Lower lobe of right lung (tissue), 2 donors: ENCODE measurements at regions not wholly inside any gene's neighbourhood (a gene's known extent, or its start where the extent isn't known, plus 50 kb on each side); places are given as distances from the start of the nearest gene placed in this dataset.

Experiments
- ATAC-seq, 2 donors: fragments of 200-7000 bp; cut with Tn5 transposase; one replicate each; pipeline ENCODE4 v1.9.1; 2020 to 2022; ENCODE audit warnings: mild to moderate bottlenecking in 2 of 2, moderate library complexity in 2 of 2
- DNase-seq: peaks from one replicate; pipeline ENCODE4 v3.0.0-alpha.2; 2020
- H3K27ac ChIP-seq: fragments of 200-600 bp; one replicate; pipeline ENCODE4 v1.8.0; 2022
- H3K27me3 ChIP-seq: fragments of 200-600 bp; one replicate; pipeline ENCODE4 v1.8.0; 2022; ENCODE audit warnings: low read depth
- H3K36me3 ChIP-seq: fragments of 200-600 bp; one replicate; pipeline ENCODE4 v1.8.0; 2022; ENCODE audit warnings: mild to moderate bottlenecking
- H3K4me1 ChIP-seq: fragments of 200-600 bp; one replicate; pipeline ENCODE4 v1.8.0; 2022
- H3K4me3 ChIP-seq: fragments of 200-600 bp; one replicate; pipeline ENCODE4 v1.8.0; 2022; ENCODE audit warnings: mild to moderate bottlenecking
- H3K9me3 ChIP-seq: fragments of 200-600 bp; one replicate; pipeline ENCODE4 v1.8.0; 2022
- CTCF ChIP-seq: fragments of 200-600 bp; IDR thresholded peaks from one replicate; pipeline ENCODE4 v1.8.0; 2022; ENCODE audit warnings: antibody characterized with exemption, mild to moderate bottlenecking
- intact Hi-C: fragments of 100-400 bp; cut with DNase I; formaldehyde crosslinking; loops from one replicate; pipeline ENCODE4 v1.11.0; 2022
- donor health status: DM: no; HTN: yes; CAD: no; lungs with severe emphysema.

GRCh38 chr22:35195821-35196220 lies 61.5 kb upstream of the HMGXB4 start:
- no peak for DNase-seq
- no peak for TF ChIP-seq CTCF
- intact Hi-C loops = no loop called here

GRCh38 chr22:35197071-35197470 lies 60.2 kb upstream of the HMGXB4 start:
- Histone ChIP-seq H3K9me3 (no peaks in the 10 kb centered on the region), H3K36me3 (no peaks in the 10 kb centered on the region), H3K27ac (no peak overlapping the region), H3K4me1 (no peaks in the 10 kb centered on the region), H3K4me3 (no peak overlapping the region), H3K27me3 (no peaks in the 10 kb centered on the region)
- no peak for TF ChIP-seq CTCF
- ATAC-seq = no peak
- no peak for DNase-seq
- intact Hi-C loops = no loop called here

More at GRCh38 chr22:35195821-35196220, 61.5 kb upstream of the HMGXB4 start:
- H3K4me3 ChIP-seq = no peak overlapping the region
- no peaks in the 10 kb centered on the region for H3K4me1 ChIP-seq
- H3K27me3 ChIP-seq = no peaks in the 10 kb centered on the region
- H3K9me3 ChIP-seq = no peaks in the 10 kb centered on the region
- no peak overlapping the region for H3K27ac ChIP-seq
- H3K36me3 ChIP-seq = no peaks in the 10 kb centered on the region
- ATAC-seq = no peak

GRCh38 chr22:35197886-35198285 lies 59.4 kb upstream of the HMGXB4 start:
- no peak for TF ChIP-seq CTCF
- Histone ChIP-seq H3K9me3 (no peaks in the 10 kb centered on the region), H3K4me3 (no peak overlapping the region), H3K36me3 (no peaks in the 10 kb centered on the region), H3K27me3 (no peaks in the 10 kb centered on the region), H3K4me1 (no peaks in the 10 kb centered on the region), H3K27ac (no peak overlapping the region)
- ATAC-seq (no peak), DNase-seq (no peak)
- intact Hi-C loops = no loop called here

- intact Hi-C loops = no loop called here
Measured at GRCh38 chr22:35198738-35199137, 58.6 kb upstream of the HMGXB4 start.

GRCh38 chr22:35202376-35202775 lies 54.9 kb upstream of the HMGXB4 start:
- H3K9me3 ChIP-seq = no peaks in the 10 kb centered on the region
- no peaks in the 10 kb centered on the region for H3K4me1 ChIP-seq
- H3K36me3 ChIP-seq = no peaks in the 10 kb centered on the region
- H3K4me3 ChIP-seq = no peak overlapping the region
- no peak for TF ChIP-seq CTCF
- intact Hi-C loops = no loop called here
- H3K27me3 ChIP-seq = no peaks in the 10 kb centered on the region
- DNase-seq = no peak
- ATAC-seq = no peak
- no peak overlapping the region for H3K27ac ChIP-seq

More at GRCh38 chr22:35198738-35199137, 58.6 kb upstream of the HMGXB4 start:
- no peaks in the 10 kb centered on the region for H3K4me1 ChIP-seq
- H3K4me3 ChIP-seq = no peak overlapping the region
- no peaks in the 10 kb centered on the region for H3K27me3 ChIP-seq
- DNase-seq (no peak), ATAC-seq (no peak)
- H3K27ac ChIP-seq = no peak overlapping the region
- TF ChIP-seq CTCF = no peak
- H3K9me3 ChIP-seq = no peaks in the 10 kb centered on the region
- H3K36me3 ChIP-seq = no peaks in the 10 kb centered on the region

GRCh38 chr22:35203583-35203982 lies 53.7 kb upstream of the HMGXB4 start:
- no peak for DNase-seq
- ATAC-seq = no peak

More at GRCh38 chr22:35203583-35203982, 53.7 kb upstream of the HMGXB4 start:
- H3K9me3 ChIP-seq = no peaks in the 10 kb centered on the region
- H3K4me3 ChIP-seq = no peak overlapping the region
- intact Hi-C loops = no loop called here
- H3K27ac ChIP-seq = no peak overlapping the region
- no peaks in the 10 kb centered on the region for H3K27me3 ChIP-seq
- H3K4me1 ChIP-seq = no peaks in the 10 kb centered on the region
- H3K36me3 ChIP-seq = no peaks in the 10 kb centered on the region
- no peak for TF ChIP-seq CTCF
